DND-41 (cell line): ENCODE measurements at regions not wholly inside any gene's neighbourhood (a gene's known extent, or its start where the extent isn't known, plus 50 kb on each side); places are given as distances from the start of the nearest gene placed in this dataset.

ENCODE experiments used
- ATAC-seq: fragments of 200-7000 bp; cut with Tn5 transposase; 3 replicates; pipeline ENCODE4 v1.9.1; 2021; ENCODE audit warnings: low read depth; ENCODE audit not compliant: insufficient read depth
- DNase-seq: peaks from one replicate; pipeline ENCODE4 v3.0.0-alpha.2; 2020
- H2AFZ ChIP-seq: 2 replicates; pipeline ENCODE4 v1.6.0; 2012; ENCODE audit warnings: low read depth, low read length
- H3K27ac ChIP-seq: 2 replicates; pipeline ENCODE4 v1.5.1; 2012; ENCODE audit warnings: low read length, inconsistent platforms
- H3K27me3 ChIP-seq: fragments of 200-600 bp; sonication (generic); 2 replicates; pipeline ENCODE4 v1.6.0; 2012; ENCODE audit warnings: low read length, mild to moderate bottlenecking, inconsistent platforms; ENCODE audit not compliant: insufficient read depth, poor library complexity
- H3K36me3 ChIP-seq: 2 replicates; pipeline ENCODE4 v1.5.1; 2012; ENCODE audit warnings: low read length, inconsistent platforms; ENCODE audit not compliant: insufficient read depth
- H3K4me1 ChIP-seq: 2 replicates; pipeline ENCODE4 v1.5.1; 2012; ENCODE audit warnings: mild to moderate bottlenecking, low read length; ENCODE audit not compliant: insufficient read depth
- H3K4me2 ChIP-seq: 2 replicates; pipeline ENCODE4 v1.6.0; 2012; ENCODE audit warnings: mild to moderate bottlenecking, moderate library complexity, low read length, inconsistent platforms; ENCODE audit not compliant: insufficient read depth
- H3K4me3 ChIP-seq, 2 experiments: fragments of 200-600 bp in 1 of 2; shearing (Covaris generic) in 1 of 2; 2 replicates each; pipeline ENCODE4 v1.5.1; 2012 to 2016; ENCODE audit warnings: inconsistent platforms in 2 of 2, low read length in 2 of 2, mild to moderate bottlenecking in 2 of 2, low read depth in 1 of 2, moderate library complexity in 1 of 2
- H3K79me2 ChIP-seq: 2 replicates; pipeline ENCODE4 v1.6.0; 2012; ENCODE audit warnings: low read length, inconsistent platforms; ENCODE audit not compliant: insufficient read depth
- H3K9ac ChIP-seq: 2 replicates; pipeline ENCODE4 v1.6.0; 2012; ENCODE audit warnings: low read depth, mild to moderate bottlenecking, inconsistent platforms, low read length, moderate library complexity
- H3K9me3 ChIP-seq: 2 replicates; pipeline ENCODE4 v1.5.1; 2012; ENCODE audit warnings: low read length, moderate library complexity, mild to moderate bottlenecking, inconsistent platforms; ENCODE audit not compliant: insufficient read depth, severe bottlenecking
- H4K20me1 ChIP-seq: 2 replicates; pipeline ENCODE4 v1.6.0; 2012; ENCODE audit warnings: low read length; ENCODE audit not compliant: insufficient read depth
- CTCF ChIP-seq: IDR thresholded peaks from 2 replicates; pipeline ENCODE4 v1.5.1; 2012; ENCODE audit warnings: borderline replicate concordance, low read length, moderate library complexity, mild to moderate bottlenecking; ENCODE audit not compliant: poor library complexity, severe bottlenecking; ENCODE audit errors: extremely low read depth
- EZH2 ChIP-seq: IDR thresholded peaks from 3 replicates; pipeline ENCODE4 v1.6.1; 2012; ENCODE audit warnings: borderline replicate concordance, low read depth, mild to moderate bottlenecking, moderate library complexity, low read length, inconsistent platforms; ENCODE audit not compliant: severe bottlenecking

GRCh38 chr13:73997964-73998363 lies 136.2 kb downstream of the KLF12 start:
- Histone ChIP-seq H3K79me2 (peaks cover 87% of the 10 kb centered on the region), H4K20me1 (peaks cover 5% of the 10 kb centered on the region; the same call in 1 of the 2 replicates), H3K4me1 (peaks cover 19% of the 10 kb centered on the region), H3K9me3 (no peaks in the 10 kb centered on the region), H3K4me3 (no peak overlapping the region), H2AFZ (no peak overlapping the region), H3K4me2 (no peak overlapping the region), H3K27ac (no peak overlapping the region), H3K36me3 (peaks cover 12% of the 10 kb centered on the region), H3K9ac (no peak overlapping the region), H3K27me3 (no peaks in the 10 kb centered on the region)
- no peak for ATAC-seq
- no peak for DNase-seq
- no peak for TF ChIP-seq EZH2
- TF ChIP-seq CTCF, result no peak

DNA sequence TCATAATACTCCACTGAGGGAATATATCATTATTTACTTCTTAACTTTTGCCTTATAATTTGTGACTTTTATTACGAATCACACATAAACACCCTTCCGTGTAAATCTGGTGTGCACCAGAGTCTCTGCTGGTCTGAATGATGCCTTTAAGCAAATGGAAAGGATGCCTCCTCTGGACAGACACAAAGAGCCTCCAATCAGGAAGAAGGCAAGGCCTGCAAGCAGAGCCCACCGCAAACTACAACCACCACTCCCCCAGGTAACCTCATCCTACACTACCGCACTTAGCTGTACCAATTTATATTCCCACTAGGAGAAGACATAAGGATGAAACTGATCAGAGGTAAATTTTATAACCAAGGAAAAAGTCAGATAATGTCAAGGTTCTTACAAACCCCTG lies 137.6 kb downstream of the KLF12 start:
- H2AFZ ChIP-seq, result no peak overlapping the region
- H3K4me3 ChIP-seq, result no peak overlapping the region
- H3K4me1 ChIP-seq, result peaks cover 33% of the 10 kb centered on the region
- H3K4me2 ChIP-seq, result no peak overlapping the region
- no peak overlapping the region for H3K9ac ChIP-seq
- H3K27me3 ChIP-seq, result no peaks in the 10 kb centered on the region
- peaks cover 78% of the 10 kb centered on the region for H3K79me2 ChIP-seq
- H3K36me3 ChIP-seq, result peaks cover 15% of the 10 kb centered on the region
- TF ChIP-seq EZH2, result no peak
- no peak for TF ChIP-seq CTCF
- peaks cover 3% of the 10 kb centered on the region; the same call in 1 of the 2 replicates for H4K20me1 ChIP-seq
- ATAC-seq, result no peak
- no peak overlapping the region; the same call in 1 of the 2 replicates for H3K27ac ChIP-seq
- DNase-seq, result no peak
- no peaks in the 10 kb centered on the region for H3K9me3 ChIP-seq

GRCh38 chr13:73995736-73996135 lies 138.5 kb downstream of the KLF12 start:
- Histone ChIP-seq H3K36me3 (peaks cover 20% of the 10 kb centered on the region), H3K9ac (no peak overlapping the region), H3K4me2 (no peak overlapping the region), H3K27ac (0 out of 2 replicates have a peak overlapping the region, but pooled peaks have one; percentile 35), H4K20me1 (peaks cover 3% of the 10 kb centered on the region; the same call in 1 of the 2 replicates), H3K27me3 (no peaks in the 10 kb centered on the region), H3K4me1 (peaks cover 42% of the 10 kb centered on the region), H3K4me3 (no peak overlapping the region), H3K9me3 (no peaks in the 10 kb centered on the region), H2AFZ (no peak overlapping the region), H3K79me2 (peaks cover 78% of the 10 kb centered on the region)
- TF ChIP-seq EZH2 (no peak), CTCF (no peak)
- no peak for DNase-seq
- no peak for ATAC-seq

- Histone ChIP-seq H3K4me3 (no peak overlapping the region), H4K20me1 (peaks cover 3% of the 10 kb centered on the region; the same call in 1 of the 2 replicates), H3K27ac (peak overlapping the region; percentile 65), H3K4me2 (no peak overlapping the region), H3K27me3 (no peaks in the 10 kb centered on the region), H2AFZ (no peak overlapping the region), H3K9ac (no peak overlapping the region), H3K4me1 (peaks cover 62% of the 10 kb centered on the region), H3K36me3 (peaks cover 24% of the 10 kb centered on the region), H3K79me2 (peaks cover 80% of the 10 kb centered on the region), H3K9me3 (no peaks in the 10 kb centered on the region)
- no peak for DNase-seq
- TF ChIP-seq EZH2 (no peak), CTCF (no peak)
- ATAC-seq, result no peak
These were observed 140.5 kb downstream of the KLF12 start for GRCh38 chr13:73993661-73994060.
